KMS-11 (cell line): ENCODE measurements at regions not wholly inside any gene's neighbourhood (a gene's known extent, or its start where the extent isn't known, plus 50 kb on each side); places are given as distances from the start of the nearest gene placed in this dataset.

ENCODE experiments used
- H2AFZ ChIP-seq: fragments of 200-600 bp; sonication (generic); 2 replicates; pipeline ENCODE4 v1.6.1; 2016; ENCODE audit warnings: antibody characterized with exemption, mixed run types, low read depth
- H3K27ac ChIP-seq: fragments of 200-600 bp; sonication (generic); 2 replicates; pipeline ENCODE4 v1.6.1; 2016; ENCODE audit warnings: mild to moderate bottlenecking, mixed run types
- H3K27me3 ChIP-seq: fragments of 200-600 bp; sonication (generic); 2 replicates; pipeline ENCODE4 v1.6.1; 2017; ENCODE audit warnings: mild to moderate bottlenecking, low read depth, mixed run types, moderate library complexity; ENCODE audit not compliant: insufficient read depth
- H3K36me3 ChIP-seq: fragments of 200-600 bp; sonication (generic); 2 replicates; pipeline ENCODE4 v1.6.1; 2017; ENCODE audit warnings: mild to moderate bottlenecking, mixed run types; ENCODE audit not compliant: insufficient read depth
- H3K4me1 ChIP-seq: fragments of 200-600 bp; sonication (generic); 2 replicates; pipeline ENCODE4 v1.6.1; 2016; ENCODE audit warnings: mild to moderate bottlenecking, low read depth, mixed run types; ENCODE audit not compliant: poor library complexity, severe bottlenecking
- H3K4me2 ChIP-seq: fragments of 200-600 bp; sonication (generic); 2 replicates; pipeline ENCODE4 v1.7.0; 2016; ENCODE audit warnings: mild to moderate bottlenecking, mixed run types
- H3K4me3 ChIP-seq: fragments of 200-600 bp; sonication (generic); IDR thresholded peaks from 2 replicates; pipeline ENCODE4 v1.6.1; 2017; ENCODE audit warnings: low read depth, low read length, mixed read lengths; ENCODE audit not compliant: insufficient read depth
- H3K79me2 ChIP-seq: fragments of 200-600 bp; sonication (generic); 2 replicates; pipeline ENCODE4 v1.6.1; 2016; ENCODE audit warnings: low read depth, mixed run types; ENCODE audit not compliant: insufficient read depth
- H3K9ac ChIP-seq: fragments of 200-600 bp; sonication (generic); 2 replicates; pipeline ENCODE4 v1.6.1; 2016; ENCODE audit warnings: mild to moderate bottlenecking, mixed run types
- H4K20me1 ChIP-seq: fragments of 200-600 bp; sonication (generic); 2 replicates; pipeline ENCODE4 v1.6.1; 2016; ENCODE audit warnings: mild to moderate bottlenecking, mixed run types; ENCODE audit not compliant: insufficient read depth
- CTCF ChIP-seq: fragments of 200-600 bp; sonication (generic); conservative IDR thresholded peaks from 2 replicates; pipeline ENCODE4 v1.6.1; 2017; ENCODE audit warnings: low read depth, mild to moderate bottlenecking, antibody characterized with exemption, low read length, moderate library complexity, mixed read lengths

- Histone ChIP-seq H3K4me2 (no peak overlapping the region), H3K4me1 (no peaks in the 10 kb centered on the region)
Measured at GRCh38 chr2:143952536-143952935, 567.4 kb downstream of the ZEB2 start.

GRCh38 chr2:143950704-143951103 is 569.2 kb downstream of the ZEB2 start:
- Histone ChIP-seq H3K27ac (no peak overlapping the region), H2AFZ (no peak overlapping the region), H3K9ac (no peak overlapping the region), H3K4me2 (no peak overlapping the region), H3K27me3 (no peaks in the 10 kb centered on the region), H3K4me3 (no peak overlapping the region), H3K4me1 (no peaks in the 10 kb centered on the region), H3K36me3 (no peaks in the 10 kb centered on the region), H4K20me1 (no peaks in the 10 kb centered on the region), H3K79me2 (no peaks in the 10 kb centered on the region)
- TF ChIP-seq CTCF = no peak

More at GRCh38 chr2:143952536-143952935, 567.4 kb downstream of the ZEB2 start:
- H4K20me1 ChIP-seq = no peaks in the 10 kb centered on the region
- no peak overlapping the region for H3K27ac ChIP-seq
- H3K4me3 ChIP-seq = no peak overlapping the region
- H3K36me3 ChIP-seq = no peaks in the 10 kb centered on the region
- H3K27me3 ChIP-seq = no peaks in the 10 kb centered on the region
- H3K9ac ChIP-seq = no peak overlapping the region
- H3K79me2 ChIP-seq = no peaks in the 10 kb centered on the region
- no peak for TF ChIP-seq CTCF
- no peak overlapping the region for H2AFZ ChIP-seq

- Histone ChIP-seq H4K20me1 (no peaks in the 10 kb centered on the region), H3K79me2 (no peaks in the 10 kb centered on the region), H2AFZ (no peak overlapping the region), H3K27ac (no peak overlapping the region), H3K36me3 (no peaks in the 10 kb centered on the region), H3K9ac (no peak overlapping the region), H3K4me3 (no peak overlapping the region), H3K4me1 (no peaks in the 10 kb centered on the region), H3K27me3 (no peaks in the 10 kb centered on the region), H3K4me2 (no peak overlapping the region)
- no peak for TF ChIP-seq CTCF
Measured at GRCh38 chr2:143949121-143949848, 570.6 kb downstream of the ZEB2 start.

DNA sequence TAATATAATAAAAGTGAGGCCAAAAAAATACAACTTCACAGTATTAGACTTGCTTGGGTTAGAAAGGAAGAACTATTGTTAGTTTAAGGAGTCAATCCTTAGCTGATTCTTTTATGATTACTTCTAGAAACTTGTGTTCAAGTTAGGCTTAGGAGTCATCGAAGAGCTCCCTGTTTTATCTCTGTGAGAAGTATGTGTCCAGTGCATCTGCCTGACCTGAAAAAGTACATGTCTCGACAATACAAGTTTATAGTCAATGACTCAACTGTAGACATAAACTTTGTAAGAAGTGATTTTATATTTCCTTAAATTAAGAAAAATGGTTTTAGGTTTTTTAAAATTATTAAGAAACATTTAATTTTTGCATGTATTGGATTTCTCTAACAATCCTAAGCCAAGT is 571.2 kb downstream of the ZEB2 start:
- H3K36me3 ChIP-seq = no peaks in the 10 kb centered on the region
- H3K27me3 ChIP-seq = no peaks in the 10 kb centered on the region
- no peaks in the 10 kb centered on the region for H3K79me2 ChIP-seq
- no peak overlapping the region for H3K9ac ChIP-seq
- no peak overlapping the region for H3K4me2 ChIP-seq
- H3K4me3 ChIP-seq = no peak overlapping the region
- no peaks in the 10 kb centered on the region for H3K4me1 ChIP-seq
- no peak for TF ChIP-seq CTCF
- H3K27ac ChIP-seq = no peak overlapping the region
- H4K20me1 ChIP-seq = no peaks in the 10 kb centered on the region
- no peak overlapping the region for H2AFZ ChIP-seq
